Ishikawa (cell line): ENCODE measurements at regions not wholly inside any gene's neighbourhood (a gene's known extent, or its start where the extent isn't known, plus 50 kb on each side); places are given as distances from the start of the nearest gene placed in this dataset.

Source experiments
- CEBPB ChIP-seq: IDR thresholded peaks from 2 replicates; pipeline ENCODE4 v1.6.1; 2012
- NFIC ChIP-seq: IDR thresholded peaks from 2 replicates; pipeline ENCODE4 v1.6.1; 2012
- RAD21 ChIP-seq: IDR thresholded peaks from 2 replicates; pipeline ENCODE4 v1.6.1; 2012; ENCODE audit warnings: low read depth
- YY1 ChIP-seq: IDR thresholded peaks from 2 replicates; pipeline ENCODE4 v1.6.1; 2012; ENCODE audit warnings: low read depth
- ZBTB7A ChIP-seq: IDR thresholded peaks from 2 replicates; pipeline ENCODE4 v1.6.1; 2012; ENCODE audit warnings: low read depth
- TF ChIP-seq, protein P1 (sequence below): IDR thresholded peaks from 2 replicates; pipeline ENCODE4 v1.6.1; 2012
- TF ChIP-seq, protein P2 (sequence below): IDR thresholded peaks from 2 replicates; pipeline ENCODE4 v1.6.1; 2012

- TF ChIP-seq RAD21 (no peak), ZBTB7A (no peak), CEBPB (no peak), YY1 (no peak), NFIC (no peak)
- TF ChIP-seq, protein P1, sequence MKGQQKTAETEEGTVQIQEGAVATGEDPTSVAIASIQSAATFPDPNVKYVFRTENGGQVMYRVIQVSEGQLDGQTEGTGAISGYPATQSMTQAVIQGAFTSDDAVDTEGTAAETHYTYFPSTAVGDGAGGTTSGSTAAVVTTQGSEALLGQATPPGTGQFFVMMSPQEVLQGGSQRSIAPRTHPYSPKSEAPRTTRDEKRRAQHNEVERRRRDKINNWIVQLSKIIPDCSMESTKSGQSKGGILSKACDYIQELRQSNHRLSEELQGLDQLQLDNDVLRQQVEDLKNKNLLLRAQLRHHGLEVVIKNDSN: no peak
- TF ChIP-seq, protein P2, sequence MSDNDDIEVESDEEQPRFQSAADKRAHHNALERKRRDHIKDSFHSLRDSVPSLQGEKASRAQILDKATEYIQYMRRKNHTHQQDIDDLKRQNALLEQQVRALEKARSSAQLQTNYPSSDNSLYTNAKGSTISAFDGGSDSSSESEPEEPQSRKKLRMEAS: no peak
These were observed 230.4 kb upstream of the KCNG1 start for GRCh38 chr20:51253280-51253679.
